MM.1S (cell line): ENCODE measurements at regions not wholly inside any gene's neighbourhood (a gene's known extent, or its start where the extent isn't known, plus 50 kb on each side); places are given as distances from the start of the nearest gene placed in this dataset.

Experiments
- DNase-seq: peaks from one replicate; pipeline ENCODE4 v3.0.0-alpha.2; 2015
- H2AFZ ChIP-seq: fragments of 300-600 bp; sonication (generic); 2 replicates; pipeline ENCODE4 v1.6.0; 2016; ENCODE audit warnings: antibody characterized with exemption, low read length
- H3F3A ChIP-seq: fragments of 300-600 bp; sonication (generic); 2 replicates; pipeline ENCODE4 v1.6.1; 2016; ENCODE audit warnings: mild to moderate bottlenecking, antibody characterized with exemption, low read length, moderate library complexity, mixed read lengths; ENCODE audit not compliant: insufficient read depth
- H3K27ac ChIP-seq: fragments of 300-600 bp; sonication (generic); 2 replicates; pipeline ENCODE4 v1.5.1; 2016; ENCODE audit warnings: mild to moderate bottlenecking, low read length
- H3K27me3 ChIP-seq: fragments of 300-600 bp; sonication (generic); replicated peaks from 2 replicates; pipeline ENCODE4 v1.6.0; 2016; ENCODE audit warnings: low read length; ENCODE audit not compliant: insufficient read depth
- H3K36me3 ChIP-seq: fragments of 300-600 bp; sonication (generic); replicated peaks from 2 replicates; pipeline ENCODE4 v1.6.1; 2016; ENCODE audit warnings: mild to moderate bottlenecking, low read length, mixed read lengths; ENCODE audit not compliant: insufficient read depth
- H3K4me1 ChIP-seq: fragments of 300-600 bp; sonication (generic); 2 replicates; pipeline ENCODE4 v1.6.1; 2016; ENCODE audit warnings: low read length, mixed read lengths
- H3K4me2 ChIP-seq: fragments of 300-600 bp; sonication (generic); 2 replicates; pipeline ENCODE4 v1.6.0; 2016; ENCODE audit warnings: low read depth, low read length
- H3K4me3 ChIP-seq: fragments of 300-600 bp; sonication (generic); 2 replicates; pipeline ENCODE4 v1.5.1; 2016; ENCODE audit warnings: low read length, mixed read lengths
- H3K79me2 ChIP-seq: fragments of 300-600 bp; sonication (generic); 2 replicates; pipeline ENCODE4 v1.6.1; 2016; ENCODE audit warnings: mixed run types, low read length, mixed read lengths
- H3K9ac ChIP-seq: fragments of 300-600 bp; sonication (generic); 2 replicates; pipeline ENCODE4 v1.6.1; 2016; ENCODE audit warnings: low read length, mixed read lengths
- H3K9me2 ChIP-seq: fragments of 300-600 bp; sonication (generic); replicated peaks from 2 replicates; pipeline ENCODE4 v1.6.1; 2016; ENCODE audit warnings: mild to moderate bottlenecking, low read length, mixed read lengths; ENCODE audit not compliant: insufficient read depth
- H3K9me3 ChIP-seq: fragments of 300-600 bp; sonication (generic); replicated peaks from 2 replicates; pipeline ENCODE4 v1.6.1; 2016; ENCODE audit warnings: mild to moderate bottlenecking, low read length, mixed read lengths; ENCODE audit not compliant: insufficient read depth
- H4K20me1 ChIP-seq: fragments of 300-600 bp; sonication (generic); 2 replicates; pipeline ENCODE4 v1.6.1; 2016; ENCODE audit warnings: mild to moderate bottlenecking, low read length, moderate library complexity, mixed read lengths; ENCODE audit not compliant: insufficient read depth
- EZH2 ChIP-seq: fragments of 300-600 bp; sonication (generic); optimal IDR thresholded peaks from 2 replicates; pipeline ENCODE3; 2017; ENCODE audit warnings: low read depth, mild to moderate bottlenecking, antibody characterized with exemption, low read length, mixed read lengths
- EZH2phosphoT487 ChIP-seq: fragments of 300-600 bp; sonication (generic); IDR thresholded peaks from 2 replicates; pipeline ENCODE4 v1.6.1; 2018; ENCODE audit warnings: antibody characterized with exemption, low read length
- TF ChIP-seq, protein P1 (sequence below): fragments of 300-600 bp; sonication (generic); IDR thresholded peaks from 2 replicates; pipeline ENCODE4 v1.5.1; 2016; ENCODE audit warnings: antibody characterized with exemption, low read length, mixed read lengths

DNA sequence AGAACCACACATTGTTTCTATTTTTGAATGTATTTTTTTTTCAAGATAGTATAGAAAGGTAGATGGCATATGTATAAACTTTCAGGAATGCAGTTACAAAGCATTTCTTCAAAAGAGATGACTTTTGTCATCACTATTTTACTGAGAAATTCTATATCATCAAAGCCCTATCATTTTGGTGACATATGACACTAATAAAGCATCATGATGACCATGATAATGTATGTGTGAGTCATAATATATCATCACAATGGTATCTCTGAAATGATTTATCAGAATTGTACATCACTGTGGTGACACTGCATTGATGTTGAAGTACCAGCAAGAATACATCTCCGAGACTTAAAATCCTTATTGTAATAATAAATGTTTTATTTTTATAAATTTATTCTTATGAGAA is 1740.8 kb downstream of the PCDH7 start:
- no peaks in the 10 kb centered on the region for H3K9me2 ChIP-seq
- no peaks in the 10 kb centered on the region for H3K79me2 ChIP-seq
- TF ChIP-seq EZH2 (no peak), EZH2phosphoT487 (no peak)
- TF ChIP-seq, protein P1, sequence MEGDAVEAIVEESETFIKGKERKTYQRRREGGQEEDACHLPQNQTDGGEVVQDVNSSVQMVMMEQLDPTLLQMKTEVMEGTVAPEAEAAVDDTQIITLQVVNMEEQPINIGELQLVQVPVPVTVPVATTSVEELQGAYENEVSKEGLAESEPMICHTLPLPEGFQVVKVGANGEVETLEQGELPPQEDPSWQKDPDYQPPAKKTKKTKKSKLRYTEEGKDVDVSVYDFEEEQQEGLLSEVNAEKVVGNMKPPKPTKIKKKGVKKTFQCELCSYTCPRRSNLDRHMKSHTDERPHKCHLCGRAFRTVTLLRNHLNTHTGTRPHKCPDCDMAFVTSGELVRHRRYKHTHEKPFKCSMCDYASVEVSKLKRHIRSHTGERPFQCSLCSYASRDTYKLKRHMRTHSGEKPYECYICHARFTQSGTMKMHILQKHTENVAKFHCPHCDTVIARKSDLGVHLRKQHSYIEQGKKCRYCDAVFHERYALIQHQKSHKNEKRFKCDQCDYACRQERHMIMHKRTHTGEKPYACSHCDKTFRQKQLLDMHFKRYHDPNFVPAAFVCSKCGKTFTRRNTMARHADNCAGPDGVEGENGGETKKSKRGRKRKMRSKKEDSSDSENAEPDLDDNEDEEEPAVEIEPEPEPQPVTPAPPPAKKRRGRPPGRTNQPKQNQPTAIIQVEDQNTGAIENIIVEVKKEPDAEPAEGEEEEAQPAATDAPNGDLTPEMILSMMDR, result no peak
- no peaks in the 10 kb centered on the region for H3F3A ChIP-seq
- H4K20me1 ChIP-seq, result no peaks in the 10 kb centered on the region
- no peak overlapping the region for H3K9ac ChIP-seq
- no peak for DNase-seq
- H3K27me3 ChIP-seq, result no peaks in the 10 kb centered on the region
- H3K9me3 ChIP-seq, result no peaks in the 10 kb centered on the region
- no peak overlapping the region for H3K4me2 ChIP-seq
- H2AFZ ChIP-seq, result no peak overlapping the region
- H3K27ac ChIP-seq, result no peak overlapping the region
- H3K4me1 ChIP-seq, result no peaks in the 10 kb centered on the region
- no peak overlapping the region for H3K4me3 ChIP-seq
- no peaks in the 10 kb centered on the region for H3K36me3 ChIP-seq

DNA sequence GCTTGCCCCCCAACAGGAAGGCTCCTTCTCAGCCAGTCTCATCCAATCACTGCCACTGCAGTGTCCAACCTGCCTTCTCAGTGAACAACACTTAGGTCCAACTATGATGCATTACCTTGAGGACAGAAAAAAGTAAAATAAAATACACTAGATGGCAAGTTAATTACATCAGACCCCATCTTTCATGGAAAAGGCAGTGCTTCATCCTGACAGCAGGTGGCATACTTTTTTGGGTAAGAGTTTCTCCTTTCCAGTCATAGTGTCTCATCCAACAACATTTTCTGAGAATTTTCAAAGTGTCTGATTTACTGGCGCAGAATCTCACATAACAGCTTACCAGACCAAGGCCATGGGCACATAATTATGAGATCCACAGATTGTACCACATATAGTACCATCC is 1742.8 kb downstream of the PCDH7 start:
- H3K27ac ChIP-seq, result no peak overlapping the region
- peak; percentile 31 for DNase-seq
- H3K4me2 ChIP-seq, result no peak overlapping the region
- TF ChIP-seq, protein P1, result peak; percentile 58
- no peak for TF ChIP-seq EZH2
- no peak for TF ChIP-seq EZH2phosphoT487
- no peaks in the 10 kb centered on the region for H3K9me3 ChIP-seq
- no peaks in the 10 kb centered on the region for H3K27me3 ChIP-seq
- H3F3A ChIP-seq, result no peaks in the 10 kb centered on the region
- H2AFZ ChIP-seq, result no peak overlapping the region
- H3K4me1 ChIP-seq, result no peaks in the 10 kb centered on the region
- no peaks in the 10 kb centered on the region for H3K36me3 ChIP-seq
- H3K9me2 ChIP-seq, result no peaks in the 10 kb centered on the region
- H4K20me1 ChIP-seq, result no peaks in the 10 kb centered on the region
- H3K9ac ChIP-seq, result no peak overlapping the region
- no peaks in the 10 kb centered on the region for H3K79me2 ChIP-seq
- no peak overlapping the region for H3K4me3 ChIP-seq

DNA sequence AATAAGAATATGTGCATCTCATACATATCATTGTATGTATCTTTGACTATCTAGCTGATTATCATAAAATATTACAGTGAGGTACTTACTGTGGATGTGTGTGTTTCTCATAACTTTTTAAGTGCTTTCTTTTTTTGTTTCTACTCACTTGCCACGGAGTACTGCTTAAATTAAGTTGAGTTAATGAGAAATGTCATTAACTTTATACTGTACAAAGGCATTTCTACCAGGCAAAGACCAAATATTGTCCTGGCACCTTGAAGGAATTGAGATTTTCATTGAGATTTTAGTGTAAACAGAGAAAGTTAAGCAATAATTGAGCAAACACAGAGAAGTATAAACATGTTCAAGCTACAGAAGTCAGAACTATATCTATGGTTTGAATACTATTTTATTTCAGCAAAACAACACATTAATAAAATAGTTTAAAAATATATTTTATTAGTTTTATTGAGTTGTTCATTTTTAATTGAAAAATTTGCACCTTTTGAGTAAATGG is 1750.0 kb downstream of the PCDH7 start:
- Histone ChIP-seq H4K20me1 (no peaks in the 10 kb centered on the region), H3K9me3 (no peaks in the 10 kb centered on the region), H3K4me1 (no peaks in the 10 kb centered on the region), H3K27ac (no peak overlapping the region), H3K36me3 (no peaks in the 10 kb centered on the region), H3F3A (no peaks in the 10 kb centered on the region), H2AFZ (no peak overlapping the region), H3K4me3 (no peak overlapping the region), H3K9ac (no peak overlapping the region), H3K79me2 (no peaks in the 10 kb centered on the region), H3K4me2 (no peak overlapping the region), H3K9me2 (no peaks in the 10 kb centered on the region), H3K27me3 (no peaks in the 10 kb centered on the region)
- no peak for DNase-seq
- TF ChIP-seq, protein P1, result no peak

DNA sequence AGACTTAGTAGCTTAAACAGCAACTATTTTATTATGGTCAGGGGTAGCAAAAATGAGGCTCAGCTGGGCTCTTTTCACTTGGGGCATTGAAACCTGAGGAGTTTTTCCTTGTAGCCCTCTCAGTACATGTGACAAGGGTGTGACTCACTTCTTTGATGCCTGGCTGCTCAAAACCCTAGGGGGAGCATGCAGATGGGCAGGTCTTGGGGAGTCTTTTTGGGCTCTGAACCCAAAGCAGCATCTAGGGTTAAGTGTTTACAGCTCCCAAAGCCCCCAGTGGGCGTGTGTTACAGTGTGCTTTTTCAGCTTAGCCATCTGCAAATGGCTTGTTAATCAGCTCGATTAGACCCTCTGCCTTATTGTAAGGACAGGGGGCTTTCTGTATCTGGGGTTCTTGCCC is 1752.7 kb downstream of the PCDH7 start:
- Histone ChIP-seq H3K4me2 (no peak overlapping the region), H3K79me2 (no peaks in the 10 kb centered on the region), H2AFZ (no peak overlapping the region), H3K36me3 (no peaks in the 10 kb centered on the region), H3K4me1 (no peaks in the 10 kb centered on the region), H3K4me3 (no peak overlapping the region), H3K9me2 (no peaks in the 10 kb centered on the region), H3K9ac (no peak overlapping the region), H3K27ac (no peak overlapping the region), H3K9me3 (no peaks in the 10 kb centered on the region), H4K20me1 (no peaks in the 10 kb centered on the region), H3K27me3 (no peaks in the 10 kb centered on the region), H3F3A (no peaks in the 10 kb centered on the region)
- DNase-seq, result no peak
- TF ChIP-seq, protein P1, result no peak
- TF ChIP-seq EZH2phosphoT487 (no peak), EZH2 (no peak)
